ENCODE measurements at regions not wholly inside any gene's neighbourhood (a gene's known extent, or its start where the extent isn't known, plus 50 kb on each side); places are given as distances from the start of the nearest gene placed in this dataset.

DNA sequence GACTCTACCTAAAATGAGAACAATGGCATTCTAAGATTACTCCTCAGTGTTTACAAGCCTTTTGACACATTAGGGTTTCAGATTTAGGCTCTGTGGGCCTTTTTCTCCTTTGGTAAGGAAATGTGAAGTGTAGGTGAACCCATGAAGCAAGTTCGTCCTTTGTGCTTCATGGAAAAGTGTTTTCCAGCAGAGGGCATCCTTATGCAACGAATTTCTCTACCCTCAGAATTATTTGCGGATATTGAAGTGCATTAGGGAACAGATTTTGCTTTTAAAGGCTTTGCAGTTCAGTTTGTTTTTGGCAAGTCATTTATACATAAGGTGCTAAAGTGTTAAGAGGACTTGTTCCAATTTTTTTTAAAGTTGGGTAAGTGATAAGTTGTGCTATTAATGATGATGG, 55.7 kb upstream of the FERMT1 start:
- DNase-seq: peak; percentile 41

DNA sequence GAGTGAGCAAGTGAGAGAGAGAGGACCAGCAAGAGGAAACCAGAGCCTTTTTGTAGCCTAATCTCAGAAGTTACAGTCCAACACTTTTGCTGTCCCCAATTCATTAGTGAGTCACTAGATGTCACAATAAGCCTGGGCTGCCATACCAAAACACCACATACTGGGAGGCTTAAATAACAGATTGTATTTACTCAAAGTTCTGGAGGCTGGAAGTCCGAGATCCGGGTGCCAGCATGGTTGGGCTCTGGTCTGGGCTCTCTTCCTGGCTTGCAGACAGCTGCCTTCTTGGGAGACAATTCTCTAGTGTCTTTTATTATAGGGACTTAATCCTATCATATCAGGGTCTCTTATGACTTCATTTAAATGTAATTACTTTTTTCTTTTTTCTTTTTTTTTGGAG, 50.7 kb upstream of the FERMT1 start:
- no peak for DNase-seq
